GM19395 (cell line): ENCODE measurements at regions not wholly inside any gene's neighbourhood (a gene's known extent, or its start where the extent isn't known, plus 50 kb on each side); places are given as distances from the start of the nearest gene placed in this dataset.
A peak's percentile ranks its signal among the peaks of the same experiment; 100 is the strongest.

Source experiments
- ATAC-seq: cut with Tn5 transposase; IDR thresholded peaks from one replicate; pipeline ENCODE4 v1.9.1; 2021; ENCODE audit warnings: mild to moderate bottlenecking, moderate library complexity; ENCODE audit not compliant: unreplicated experiment

DNA sequence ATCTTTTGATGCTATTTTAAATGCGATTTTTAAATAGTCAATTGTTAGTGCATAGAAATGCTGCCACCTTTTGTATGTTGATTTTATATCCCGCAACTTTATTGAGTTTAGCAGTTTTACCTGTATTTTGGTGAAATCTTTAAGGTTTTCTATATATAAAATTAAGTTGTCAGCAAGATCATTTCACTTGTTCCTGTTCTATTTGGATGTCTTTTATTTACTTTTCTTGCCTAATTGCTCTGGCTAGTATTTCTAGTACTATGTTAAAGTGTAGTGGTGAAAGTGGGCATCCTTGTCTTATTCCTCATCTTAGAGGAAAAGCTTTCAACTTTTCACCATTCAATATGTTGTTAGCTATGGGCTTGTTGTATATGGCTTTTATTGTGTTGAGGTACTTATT is 813.3 kb upstream of the CELF2 start:
- no peak for ATAC-seq

DNA sequence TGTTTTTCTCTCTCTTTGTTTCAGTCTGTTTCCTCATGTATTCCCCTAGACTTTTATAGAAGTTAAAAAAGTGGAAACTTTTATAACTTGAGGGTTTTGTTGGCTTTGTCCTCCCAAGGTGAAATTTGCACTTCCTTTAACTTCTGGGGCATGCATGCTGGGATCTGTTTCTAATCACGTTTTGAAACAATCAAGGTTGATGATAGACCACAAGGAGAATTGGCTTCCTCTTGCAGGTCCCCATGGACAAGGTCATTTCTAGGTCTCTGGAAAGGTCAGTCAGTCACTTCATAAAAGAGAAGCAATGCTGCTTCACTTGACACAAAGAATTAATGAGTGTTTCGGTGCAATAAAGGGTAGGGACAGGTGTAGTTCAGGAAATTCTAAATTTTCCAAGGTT is 811.8 kb upstream of the CELF2 start:
- ATAC-seq, result no peak

DNA sequence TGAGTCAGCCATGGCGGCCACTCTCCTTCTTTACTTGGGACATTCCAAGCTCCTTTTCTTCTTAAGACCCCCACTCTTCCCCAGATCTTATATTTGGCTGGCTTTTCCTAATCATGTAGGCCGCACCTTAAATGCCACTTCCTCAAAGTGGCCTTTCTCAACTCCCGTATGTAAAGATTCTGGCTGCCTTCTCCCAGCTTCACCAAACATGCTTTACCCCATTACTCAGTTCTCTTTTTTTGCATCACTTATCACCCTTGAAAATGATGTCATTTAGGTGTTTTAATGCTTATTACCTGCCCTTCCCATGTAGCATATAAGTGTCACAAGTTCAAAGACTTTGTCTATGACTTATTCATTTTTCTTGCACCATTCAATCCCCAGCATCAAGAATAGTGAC is 810.1 kb upstream of the CELF2 start:
- no peak for ATAC-seq

DNA sequence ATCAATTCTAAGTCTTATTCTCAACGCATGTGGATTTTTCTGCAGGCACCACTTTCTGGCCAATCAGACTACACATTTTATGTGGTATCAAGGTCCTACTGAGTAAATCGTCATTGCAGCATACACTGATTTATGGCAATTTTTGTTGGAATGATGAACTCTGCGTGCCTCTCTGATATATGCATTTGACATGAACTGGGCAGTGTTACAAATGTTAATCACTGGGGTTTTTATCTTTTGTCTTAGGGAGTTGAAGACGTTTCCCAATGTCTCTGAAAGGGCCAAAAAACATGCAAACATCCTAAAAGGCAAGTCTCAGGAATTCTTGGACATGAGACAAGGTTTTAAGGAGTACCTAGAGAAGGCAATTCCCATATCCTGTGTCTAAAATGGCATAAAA is 809.5 kb upstream of the CELF2 start:
- ATAC-seq, result no peak

DNA sequence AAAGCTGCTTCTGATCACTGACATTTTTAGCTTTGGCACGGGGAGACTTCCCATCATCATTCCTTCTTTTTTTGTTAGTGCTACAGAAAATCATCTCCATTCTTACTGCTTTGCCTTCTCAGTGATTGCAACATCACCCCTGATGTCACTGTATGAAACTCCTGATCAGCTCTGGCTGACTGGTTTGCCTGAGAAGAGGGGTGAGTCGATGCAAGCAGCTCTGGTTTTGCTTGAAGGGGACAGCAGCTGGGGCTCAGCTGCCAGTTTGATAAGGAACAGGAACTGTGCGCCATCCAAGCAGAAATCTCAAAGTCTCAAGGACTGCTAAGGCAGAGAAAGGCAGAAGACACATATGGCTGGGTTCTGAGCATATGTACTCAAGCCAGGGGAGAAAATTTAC is 808.5 kb upstream of the CELF2 start:
- no peak for ATAC-seq

DNA sequence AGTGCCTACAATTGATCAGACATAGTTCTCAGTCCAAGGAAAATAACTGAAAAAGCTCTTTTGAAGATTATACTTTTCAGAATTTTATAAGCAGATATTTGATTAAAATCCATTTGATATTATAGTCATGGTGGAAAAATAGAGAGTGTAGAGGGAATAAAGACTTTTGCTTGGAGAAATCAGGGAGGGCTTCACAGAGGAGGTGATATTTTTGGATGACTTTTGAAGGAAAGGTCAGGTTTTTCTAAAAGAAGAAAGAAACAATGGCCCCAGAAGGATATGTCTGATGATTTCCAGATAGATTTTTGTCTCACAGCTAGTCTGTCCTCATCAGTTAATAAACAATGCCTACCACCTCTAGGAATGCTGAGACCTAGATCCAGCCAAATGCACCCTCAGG is 806.3 kb upstream of the CELF2 start:
- no peak for ATAC-seq

DNA sequence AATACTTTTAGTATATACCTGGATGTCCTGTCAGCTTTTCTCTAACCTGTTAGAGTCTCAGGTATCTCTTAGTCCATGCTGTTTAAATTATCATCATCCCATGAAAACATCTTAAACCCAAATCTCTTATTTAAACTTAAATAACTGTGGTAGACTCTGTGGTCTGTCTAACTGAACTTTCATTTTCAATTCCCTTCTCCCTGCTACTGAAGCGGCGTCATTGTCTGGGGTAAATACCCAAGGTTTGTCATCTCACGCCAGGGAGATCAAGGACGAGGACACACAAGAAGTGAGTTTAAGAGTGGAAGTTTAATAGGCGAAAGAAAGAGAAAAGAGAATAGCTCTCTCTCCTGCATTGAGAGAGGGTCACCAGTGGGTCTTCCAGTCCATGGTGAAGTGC is 804.4 kb upstream of the CELF2 start:
- peak; percentile 71 for ATAC-seq

DNA sequence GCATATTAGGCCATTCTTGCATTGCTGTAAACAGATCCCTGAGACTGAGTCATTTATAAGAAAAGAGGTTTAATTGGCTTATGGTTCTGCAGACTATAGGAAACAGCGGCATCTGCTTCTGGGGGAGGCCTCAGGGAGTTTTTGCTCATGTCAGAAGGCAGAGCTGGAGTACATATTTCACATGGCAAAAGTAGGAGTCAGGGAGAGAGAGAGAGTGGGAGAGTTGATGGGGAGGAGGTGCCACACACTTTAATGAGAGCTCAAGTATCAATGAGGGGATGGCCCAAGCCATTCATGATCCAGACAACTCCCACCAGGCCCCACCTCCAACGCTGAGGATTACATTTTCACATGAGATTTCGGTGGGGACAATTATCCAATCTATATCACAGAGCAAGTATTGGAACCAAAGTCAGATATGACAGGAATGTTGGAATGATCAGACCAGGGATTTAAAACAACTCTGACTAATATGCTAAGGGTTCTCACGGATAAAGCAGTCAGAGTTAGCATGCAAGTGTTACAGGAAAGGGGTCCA is 795.3 kb upstream of the CELF2 start:
- no peak for ATAC-seq

DNA sequence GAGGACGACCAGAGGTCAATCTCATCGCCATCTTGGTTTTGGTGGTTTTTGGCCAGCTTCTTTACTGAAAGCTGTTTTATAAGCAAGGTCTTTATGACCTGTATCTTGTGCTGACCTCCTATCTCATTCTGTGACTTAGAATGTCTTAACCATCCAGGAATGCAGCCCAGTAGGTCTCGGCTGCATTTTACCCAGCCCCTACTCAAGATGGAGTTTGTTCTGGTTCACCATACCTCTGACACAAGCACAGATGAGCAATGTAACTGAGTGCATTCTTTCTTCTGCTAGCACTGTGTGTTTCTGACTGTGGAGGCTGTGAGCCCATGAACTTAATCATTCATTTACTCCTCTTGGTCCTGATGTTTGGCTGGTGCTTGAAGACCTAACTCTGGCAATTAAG is 794.5 kb upstream of the CELF2 start:
- ATAC-seq, result no peak

DNA sequence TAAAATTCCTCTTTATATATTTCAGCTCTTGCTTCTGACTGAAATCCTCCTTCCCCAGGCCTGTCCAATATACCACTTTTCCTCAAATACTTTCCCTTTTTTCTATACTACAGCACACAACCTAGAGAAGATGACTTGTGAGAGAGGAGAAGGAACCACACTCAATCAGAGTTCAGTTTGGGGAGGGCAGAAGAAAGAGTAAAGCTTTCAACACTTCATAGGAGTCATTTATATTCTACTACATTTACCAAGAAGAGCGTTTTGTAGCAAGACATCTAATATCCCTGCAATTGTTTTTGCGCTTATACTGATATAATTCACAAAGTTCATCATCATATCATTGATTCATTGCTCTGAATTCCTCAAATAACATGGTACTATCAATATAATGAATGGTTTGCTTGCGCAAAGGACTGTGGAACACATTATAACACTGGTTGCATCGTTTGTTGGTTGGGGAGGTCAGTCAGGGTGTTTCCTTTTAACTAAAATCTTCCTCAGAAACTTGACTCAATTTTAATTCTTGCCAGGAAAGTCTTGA is 792.5 kb upstream of the CELF2 start:
- no peak for ATAC-seq

DNA sequence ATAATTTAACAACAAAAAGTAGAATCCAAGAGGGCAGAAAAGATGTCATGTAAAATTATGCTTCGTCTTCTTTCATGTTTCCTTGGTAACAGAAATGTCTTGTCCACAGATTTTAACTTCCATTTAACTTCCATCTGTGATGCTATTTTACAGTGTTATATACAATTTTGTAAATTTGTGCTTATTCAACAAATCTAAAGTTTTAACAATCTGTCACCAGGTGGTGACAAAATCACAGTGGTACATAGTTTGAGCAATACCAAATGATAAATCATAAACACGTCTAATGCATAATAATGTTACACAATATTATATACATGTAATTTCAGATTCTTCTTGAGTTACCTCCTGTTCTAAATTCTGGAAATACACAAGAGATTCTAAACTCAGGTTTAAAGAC is 784.4 kb upstream of the CELF2 start:
- ATAC-seq, result no peak

DNA sequence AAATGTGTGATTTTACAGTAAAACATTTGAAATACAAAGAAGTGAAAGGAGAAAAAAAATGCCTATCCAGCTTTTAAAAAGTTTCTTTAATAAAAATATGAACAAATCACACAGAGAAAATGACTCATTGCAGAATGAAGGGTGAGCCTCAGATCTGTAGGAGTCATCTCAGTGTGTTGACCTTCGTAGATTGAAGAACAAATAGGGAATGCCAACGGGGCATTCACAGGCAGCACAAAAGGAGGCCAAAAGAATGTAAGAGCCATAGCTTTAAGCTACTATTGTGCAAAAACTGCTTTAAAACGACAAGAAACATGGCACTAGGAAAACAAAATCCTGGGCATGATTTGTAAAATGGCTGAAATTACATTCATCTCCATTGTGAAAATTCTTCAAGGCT is 782.7 kb upstream of the CELF2 start:
- ATAC-seq, result no peak

DNA sequence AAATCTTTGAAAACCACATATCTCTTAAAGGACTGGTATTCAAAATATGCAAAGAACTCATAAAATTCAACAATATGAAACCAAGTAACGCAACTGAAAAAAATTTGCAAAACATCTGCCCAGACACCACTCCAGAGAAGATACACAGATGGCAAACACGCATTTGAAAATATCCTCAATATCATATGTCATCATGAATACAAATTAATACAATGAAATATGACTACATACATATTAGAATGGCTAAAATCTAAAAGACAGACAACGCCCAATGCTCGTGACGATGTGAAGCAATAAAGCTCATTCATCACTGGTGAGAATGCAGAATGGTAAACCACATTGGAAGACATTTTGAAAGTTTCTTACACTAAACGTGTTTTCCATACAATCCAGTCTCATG is 770.1 kb upstream of the CELF2 start:
- ATAC-seq, result no peak

DNA sequence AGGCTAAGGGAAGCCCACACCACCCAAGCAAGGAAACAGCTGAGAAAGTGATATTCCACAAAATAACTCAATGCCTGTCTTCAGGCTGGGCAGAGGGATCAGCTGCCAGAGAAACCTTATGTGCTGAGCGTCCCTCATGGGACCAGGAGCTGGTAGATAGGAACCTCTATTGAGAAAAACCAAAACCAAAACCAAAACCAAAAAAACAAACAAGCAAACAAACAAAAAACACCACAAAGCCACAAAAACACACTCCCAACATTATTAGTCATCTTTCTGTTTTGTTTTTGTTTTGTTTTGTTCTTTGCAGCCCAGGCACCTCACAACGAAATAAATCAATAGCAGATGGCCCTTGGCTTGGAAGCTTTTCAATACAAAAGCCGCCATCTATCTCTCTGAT is 760.8 kb upstream of the CELF2 start:
- ATAC-seq, result no peak

DNA sequence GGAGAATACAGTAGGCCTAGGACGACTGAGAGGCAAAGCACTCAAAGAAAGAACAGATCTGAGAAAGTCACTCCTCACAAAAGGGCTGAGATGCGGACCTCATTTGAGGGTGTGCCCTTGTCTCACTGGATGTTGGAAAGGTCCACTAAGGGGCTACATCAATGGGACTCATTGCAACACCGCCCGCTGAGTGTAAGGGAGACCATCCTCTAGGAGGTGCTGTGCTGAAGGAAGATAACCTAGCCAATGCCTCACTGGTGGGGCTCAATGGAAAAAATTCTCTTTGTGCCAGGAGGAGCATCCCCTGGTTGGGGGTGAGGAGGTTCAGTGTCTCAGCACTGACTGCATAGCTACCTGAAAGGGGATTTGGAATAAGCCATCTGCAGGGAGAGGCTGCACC is 758.7 kb upstream of the CELF2 start:
- no peak for ATAC-seq

DNA sequence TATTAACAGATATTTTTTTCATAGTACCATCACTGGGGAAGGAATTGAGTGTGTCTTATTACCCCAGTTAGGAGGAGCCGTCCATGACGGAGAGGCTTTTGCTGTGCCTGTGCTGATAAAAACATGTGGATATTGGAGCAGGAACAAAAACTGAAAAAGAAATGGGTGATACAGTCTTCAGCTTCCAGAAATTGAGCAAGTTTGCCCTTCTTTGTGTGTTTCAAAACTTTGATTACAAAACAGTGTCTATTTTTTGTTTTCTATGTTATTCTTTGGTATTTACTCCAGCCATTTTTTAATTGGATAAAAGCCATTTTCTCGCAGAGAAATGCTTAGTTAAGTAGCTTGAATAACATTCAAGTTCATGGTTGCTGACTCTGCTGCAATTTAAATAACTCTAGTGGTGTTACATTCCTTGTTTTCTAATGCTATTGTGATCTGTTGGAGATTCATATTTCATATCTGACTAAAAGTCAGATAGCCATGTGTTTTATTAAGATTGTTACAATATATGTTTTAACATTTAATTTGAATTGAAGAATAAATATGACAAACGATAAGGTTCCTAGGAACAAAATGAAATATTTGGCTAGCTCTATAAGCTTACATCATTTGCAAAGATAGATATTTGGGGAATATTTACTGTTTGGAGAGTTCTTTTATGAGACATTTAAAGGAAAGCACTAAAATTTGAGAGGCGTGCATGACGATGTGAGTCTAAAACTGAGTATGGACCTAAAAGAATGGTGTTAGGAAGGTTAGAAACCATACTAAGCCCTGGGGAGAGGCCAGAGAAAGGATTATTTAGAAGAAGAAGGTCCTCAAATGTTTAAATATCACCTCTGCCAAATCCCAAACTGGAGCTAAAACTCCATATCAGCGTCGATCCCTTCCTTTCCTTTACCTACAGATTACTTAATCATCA is 747.3 kb upstream of the CELF2 start:
- ATAC-seq, result no peak

DNA sequence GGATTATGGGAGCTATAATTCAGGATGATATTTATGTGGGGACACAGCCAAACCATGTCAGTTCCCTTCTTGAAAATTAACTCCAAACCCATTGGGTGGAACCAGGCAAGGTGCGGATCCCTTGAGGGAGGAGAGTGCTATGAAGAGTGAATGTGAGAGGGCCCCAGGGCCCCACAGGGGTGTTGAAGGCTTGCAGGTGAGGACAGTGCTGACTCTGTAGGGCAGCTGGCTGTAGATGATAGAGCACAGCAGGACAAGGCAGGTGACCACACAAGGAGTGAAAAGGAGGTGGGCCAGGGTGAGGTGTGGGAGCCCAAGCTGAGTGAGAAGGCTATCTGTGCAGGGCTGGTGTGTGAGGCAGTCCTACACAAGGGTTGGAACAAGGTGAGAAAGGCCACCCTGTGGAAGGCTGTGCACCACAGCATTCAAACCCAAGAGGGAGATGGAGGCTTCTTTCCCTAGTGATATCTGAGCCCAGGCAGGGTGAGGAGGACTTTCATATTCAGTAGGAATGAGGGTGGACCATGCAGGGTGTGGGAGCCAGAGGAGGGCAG is 746.0 kb upstream of the CELF2 start:
- no peak for ATAC-seq

DNA sequence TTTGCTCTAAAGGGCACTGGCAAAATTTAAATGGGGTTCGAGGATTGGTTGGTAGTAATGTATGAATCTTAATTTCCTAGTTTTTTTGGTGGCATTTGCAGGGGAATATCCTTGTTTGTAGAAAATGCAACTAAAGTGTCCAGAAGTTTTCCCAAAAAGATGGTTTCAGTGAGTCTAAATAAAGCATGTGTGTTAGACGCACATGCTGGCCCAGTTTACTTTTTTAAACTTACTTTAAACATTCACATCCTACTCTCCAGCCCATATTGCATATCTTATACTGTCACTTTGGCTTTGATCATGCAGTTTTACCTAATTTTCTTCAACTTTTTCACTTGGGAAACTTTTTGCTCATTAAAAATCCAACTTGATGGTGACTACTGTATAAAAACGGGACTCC is 744.0 kb upstream of the CELF2 start:
- ATAC-seq, result no peak

DNA sequence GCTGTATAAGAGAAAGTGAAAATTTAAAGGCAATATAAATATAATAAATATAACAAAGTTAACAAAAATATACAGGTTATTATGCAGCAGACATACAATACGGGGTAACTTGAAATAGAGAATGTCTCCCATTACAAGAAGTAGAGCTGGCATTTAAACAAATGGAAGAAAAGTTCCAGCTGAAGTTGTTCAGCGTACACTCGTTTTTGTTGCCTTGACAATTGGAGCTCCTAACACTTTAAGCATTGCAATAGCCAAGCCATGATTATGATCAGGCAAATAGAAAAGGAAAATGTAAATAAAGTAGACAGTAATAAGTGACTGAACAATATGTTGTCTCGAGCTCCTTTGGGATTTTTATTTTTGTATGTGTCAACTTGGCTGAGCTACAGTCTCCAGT is 737.8 kb upstream of the CELF2 start:
- ATAC-seq, result no peak

DNA sequence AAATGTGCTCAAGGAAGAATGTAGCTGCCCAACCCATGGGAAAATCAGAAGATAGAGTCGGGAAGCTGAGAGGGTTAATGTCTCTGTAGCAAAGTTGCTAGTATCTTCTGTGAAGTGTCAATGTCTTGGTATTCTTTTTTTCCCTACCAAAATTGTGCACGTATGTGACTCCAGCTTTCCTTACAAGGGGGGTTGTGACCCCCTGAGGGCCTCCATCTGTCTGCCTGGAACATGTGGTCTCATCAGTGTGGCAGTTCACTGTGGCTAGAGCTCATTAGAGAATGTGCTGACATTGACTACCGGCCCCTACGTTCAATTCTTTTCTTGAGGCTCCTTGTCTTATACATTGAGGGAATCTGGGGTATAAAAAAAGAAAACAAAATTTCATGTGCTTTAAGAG is 725.2 kb upstream of the CELF2 start:
- no peak for ATAC-seq

DNA sequence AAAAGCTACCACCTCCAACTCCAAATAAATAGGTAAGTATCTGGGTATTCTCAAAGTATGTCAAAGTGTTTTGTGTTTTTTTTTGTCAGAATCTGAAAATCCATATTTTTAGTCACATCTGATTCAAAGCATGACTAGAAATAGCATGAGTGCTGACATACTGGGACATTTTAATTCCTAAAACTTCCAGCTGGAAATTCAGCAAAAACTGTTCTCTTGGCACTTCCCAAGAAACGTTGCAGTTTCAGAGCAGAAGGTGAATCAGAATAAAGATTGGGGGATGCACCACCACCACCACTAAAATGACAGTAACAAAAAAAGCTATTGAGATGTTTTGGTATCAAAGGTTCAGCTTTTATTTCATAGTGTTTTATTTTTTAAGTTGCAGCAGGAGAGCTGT is 724.6 kb upstream of the CELF2 start:
- no peak for ATAC-seq

DNA sequence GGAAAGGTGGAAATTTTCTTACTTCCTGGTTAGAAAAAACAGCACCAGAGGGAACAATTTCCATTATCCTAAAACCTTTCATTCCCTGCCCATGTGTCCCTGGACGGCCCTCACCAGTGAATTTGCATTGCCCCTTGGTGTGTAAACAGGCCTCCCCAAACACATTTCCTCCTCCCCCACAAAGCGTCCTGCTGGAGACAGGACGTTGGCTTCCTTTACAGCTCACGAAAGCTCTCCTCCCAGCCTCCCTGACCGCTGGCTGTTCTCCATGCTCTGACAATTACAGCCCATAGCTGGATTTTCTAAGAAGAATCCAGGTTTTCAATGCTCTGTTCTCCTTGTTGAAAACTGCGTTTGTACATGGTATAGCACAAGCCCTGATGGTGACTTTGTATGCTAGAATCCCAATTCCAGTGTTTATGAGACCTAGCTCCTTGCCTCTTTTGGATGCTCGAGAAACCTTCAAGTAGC is 724.2 kb upstream of the CELF2 start:
- no peak for ATAC-seq
